ENCODE measurements at regions not wholly inside any gene's neighbourhood (a gene's known extent, or its start where the extent isn't known, plus 50 kb on each side); places are given as distances from the start of the nearest gene placed in this dataset.
"Not testable (repeated sequence)": the region's sequence is repeated elsewhere in the genome, so short reads cannot be mapped to it uniquely, and the experiment has no call there.

DNA sequence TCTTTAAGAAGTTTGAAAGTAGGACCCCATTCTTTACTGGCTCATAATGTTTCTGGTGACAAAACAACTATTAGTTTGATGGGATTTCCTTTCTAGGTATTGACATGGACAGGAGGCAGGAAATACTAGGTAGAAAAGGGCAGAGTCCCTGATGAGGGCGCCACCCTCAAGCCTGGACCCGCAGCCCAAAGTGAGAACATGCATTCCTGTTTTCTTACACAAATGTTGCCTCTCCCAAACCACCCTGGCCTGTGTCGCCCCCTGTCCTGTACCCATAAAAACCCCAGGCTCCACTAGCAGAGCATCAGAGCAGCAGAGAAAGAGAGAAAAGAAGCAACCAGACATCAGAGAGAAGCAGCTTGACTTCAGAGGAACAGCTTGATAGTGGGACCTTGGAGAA lies 1055.2 kb upstream of the POT1 start:
- DNase-seq = no peak

DNA sequence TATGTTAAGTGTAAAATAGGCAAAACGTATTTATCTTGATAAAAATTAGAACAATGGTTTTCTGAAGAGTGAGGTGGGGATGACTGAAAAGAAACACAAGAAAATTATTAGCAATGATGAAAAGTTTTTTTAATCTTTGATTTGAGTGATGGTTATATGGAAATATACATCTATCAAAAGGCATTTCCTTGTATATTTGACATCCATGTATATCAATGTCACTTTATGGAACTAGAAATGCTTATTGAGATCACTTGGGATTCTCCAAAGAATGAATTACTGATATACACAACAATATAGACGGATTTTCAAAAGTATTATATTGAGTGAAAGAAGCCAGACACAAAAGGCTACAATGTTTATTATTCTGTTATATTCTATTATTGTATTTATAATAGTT lies 1042.0 kb upstream of the POT1 start:
- DNase-seq = no peak

DNA sequence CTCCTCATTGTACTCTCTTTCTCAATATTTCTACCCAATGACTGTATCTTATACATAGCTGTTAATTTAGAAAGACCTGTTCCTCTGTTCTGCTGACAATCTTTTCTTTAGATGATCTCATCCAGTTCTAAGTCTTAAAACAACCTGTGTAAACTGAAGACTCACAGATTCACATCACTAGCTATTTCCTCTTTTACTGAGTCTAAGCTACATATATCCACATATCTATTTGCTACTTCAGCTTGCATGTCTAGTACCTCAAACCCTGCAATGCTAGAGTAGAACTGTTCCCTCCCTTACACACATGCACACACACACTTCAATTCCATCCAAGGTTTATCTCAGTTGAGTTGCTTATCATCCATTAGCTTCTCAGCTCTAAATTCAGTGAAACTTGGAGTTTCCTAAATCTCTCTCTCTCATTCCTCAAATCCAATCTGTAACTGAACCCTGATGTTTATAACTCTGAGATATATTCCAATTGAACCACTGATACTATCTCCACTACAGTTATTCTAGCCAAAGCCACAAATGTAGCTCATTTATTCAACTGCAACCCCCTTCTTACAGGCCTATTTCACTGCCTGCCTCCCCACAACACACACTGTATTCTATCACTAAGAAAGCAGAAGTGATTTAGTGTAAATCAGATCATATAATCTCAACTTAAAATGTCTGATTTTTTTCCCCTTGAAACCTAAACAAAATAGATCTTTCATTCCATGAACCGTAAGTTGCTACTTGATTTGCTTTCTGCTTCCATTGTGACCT lies 1036.8 kb upstream of the POT1 start:
- DNase-seq = no peak

DNA sequence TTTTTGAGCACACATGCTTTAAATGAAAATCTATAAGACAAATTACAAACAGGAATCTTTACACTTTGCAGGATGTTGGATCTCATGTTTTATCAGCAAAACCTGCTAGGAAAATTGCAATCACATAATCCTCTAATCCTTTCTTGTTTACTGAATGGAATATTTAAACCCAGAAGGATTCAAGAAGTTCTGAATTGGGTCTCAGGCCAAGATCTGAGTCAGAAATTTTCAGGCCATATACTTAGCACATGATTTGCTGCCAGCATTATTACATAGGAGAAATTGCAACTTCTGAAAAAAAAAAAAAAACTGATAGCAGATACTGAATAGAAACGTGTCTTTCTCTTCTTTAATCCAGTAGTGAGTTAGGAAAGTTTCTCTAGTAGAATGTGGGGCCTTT lies 1005.3 kb upstream of the POT1 start:
- no peak for DNase-seq

DNA sequence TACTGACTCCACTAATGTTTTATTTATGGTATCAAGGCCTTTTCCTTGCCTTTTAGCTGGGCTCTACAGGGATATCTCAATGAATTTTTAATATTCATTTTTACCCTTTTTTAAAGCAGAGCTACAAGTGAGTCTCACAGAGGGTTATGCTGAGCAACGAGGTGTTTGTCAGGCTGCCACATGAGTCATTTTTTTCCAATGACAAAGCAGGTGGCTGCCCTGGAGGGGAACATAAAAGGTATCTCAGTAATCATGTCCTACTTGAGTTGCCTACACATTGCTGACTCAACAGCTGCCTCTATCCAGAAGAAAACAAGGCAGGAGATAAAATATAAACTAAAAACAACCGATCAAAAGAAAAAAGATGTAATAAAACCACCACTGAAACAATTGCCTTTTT lies 1004.9 kb upstream of the POT1 start:
- no peak for DNase-seq

DNA sequence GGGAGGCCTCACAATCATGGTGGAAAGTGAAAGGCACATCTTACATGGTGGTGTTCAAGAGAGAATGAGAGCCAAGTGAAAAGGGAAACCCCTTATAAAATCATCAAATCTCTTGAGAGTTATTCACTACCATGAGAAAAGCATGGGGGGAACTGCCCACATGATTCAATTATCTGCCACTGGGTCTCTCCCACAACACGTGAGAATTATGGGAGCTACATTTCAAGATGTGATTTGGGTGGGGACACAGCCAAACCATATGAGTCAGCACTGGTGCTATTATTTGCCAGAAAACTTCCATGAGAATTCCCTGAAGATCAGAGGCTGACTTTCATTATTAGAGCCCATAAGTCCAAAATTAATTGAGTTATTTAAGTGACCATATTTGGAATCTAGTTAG lies 1001.2 kb upstream of the POT1 start:
- no peak for DNase-seq

DNA sequence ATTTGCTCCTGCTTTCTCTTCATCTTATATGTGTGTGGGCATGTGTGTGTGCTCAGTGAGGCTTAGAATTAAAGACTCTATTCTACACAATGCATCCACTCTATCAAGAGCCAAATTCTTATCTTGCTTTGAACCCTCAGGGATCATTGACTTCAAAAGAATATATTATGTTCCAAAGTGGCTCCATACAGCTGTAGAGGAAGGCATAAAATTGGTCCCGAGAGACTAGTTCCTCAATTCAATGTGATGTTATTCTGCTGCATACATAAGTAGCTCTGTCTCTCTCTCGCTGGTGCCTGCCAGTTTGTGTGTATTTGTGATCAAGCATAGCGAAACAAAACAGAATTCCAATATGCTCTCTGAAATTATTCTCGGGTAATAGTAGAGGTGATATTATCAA lies 997.9 kb upstream of the POT1 start:
- DNase-seq = no peak

DNA sequence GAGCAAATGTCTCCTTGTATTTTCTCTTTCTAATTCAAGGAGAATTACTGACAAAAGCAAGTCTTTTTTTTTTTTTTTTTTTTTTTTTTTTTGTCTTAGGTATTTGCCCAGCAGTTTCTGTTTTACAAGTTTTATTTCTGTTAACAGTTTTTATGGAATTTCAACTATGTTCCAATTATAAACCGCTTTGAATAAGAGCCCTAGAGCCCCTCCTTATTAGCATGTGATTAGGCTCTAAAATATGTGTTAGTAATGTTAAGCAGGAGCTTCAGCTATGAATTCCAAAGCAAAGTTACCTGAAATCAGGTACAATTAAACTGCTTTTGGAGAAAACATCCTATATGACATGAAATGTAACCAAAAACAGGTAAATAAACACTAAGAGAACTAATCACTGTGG lies 997.0 kb upstream of the POT1 start:
- DNase-seq = no peak

DNA sequence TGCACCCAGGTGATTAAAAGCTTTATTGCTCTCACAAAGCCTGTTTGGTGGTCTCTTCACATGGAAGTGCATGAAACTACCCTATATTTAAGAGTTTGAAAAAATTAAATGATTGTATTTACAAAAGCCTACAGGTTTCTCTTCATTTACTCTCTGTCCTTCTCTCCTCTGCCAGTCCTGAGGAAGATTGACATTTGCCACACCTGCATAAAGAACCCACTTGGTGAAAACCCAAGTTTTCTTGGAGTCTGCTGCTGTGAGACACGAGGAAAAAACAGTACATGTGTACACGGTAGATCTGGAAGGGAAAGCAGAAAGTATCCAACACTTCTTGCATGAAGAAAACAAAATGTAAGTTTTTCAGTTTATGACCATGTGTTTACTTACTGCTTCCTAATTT lies 994.4 kb upstream of the POT1 start:
- DNase-seq = no peak

DNA sequence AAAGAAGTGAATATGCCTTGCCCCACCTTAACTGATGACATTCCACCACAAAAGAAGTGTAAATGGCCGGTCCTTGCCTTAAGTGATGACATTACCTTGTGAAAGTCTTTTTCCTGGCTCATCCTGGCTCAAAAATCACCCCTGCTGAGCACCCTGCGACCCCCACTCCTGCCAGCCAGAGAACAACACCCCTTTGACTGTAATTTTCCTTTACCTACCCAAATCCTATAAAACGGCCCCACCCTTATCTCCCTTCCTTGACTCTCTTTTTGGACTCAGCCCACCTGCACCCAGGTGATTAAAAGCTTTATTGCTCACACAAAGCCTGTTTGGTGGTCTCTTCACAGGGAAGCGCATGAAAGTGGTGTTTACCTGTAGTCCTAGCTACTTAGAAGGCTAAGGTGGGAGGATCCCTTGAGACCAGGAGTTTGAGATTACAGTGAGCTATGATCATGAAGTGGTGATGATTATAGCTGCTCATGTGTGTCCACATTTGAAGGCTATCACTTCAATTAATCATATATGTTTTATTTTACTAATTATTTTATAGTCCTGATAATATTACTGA lies 985.8 kb upstream of the POT1 start:
- DNase-seq = not testable (repeated sequence)

DNA sequence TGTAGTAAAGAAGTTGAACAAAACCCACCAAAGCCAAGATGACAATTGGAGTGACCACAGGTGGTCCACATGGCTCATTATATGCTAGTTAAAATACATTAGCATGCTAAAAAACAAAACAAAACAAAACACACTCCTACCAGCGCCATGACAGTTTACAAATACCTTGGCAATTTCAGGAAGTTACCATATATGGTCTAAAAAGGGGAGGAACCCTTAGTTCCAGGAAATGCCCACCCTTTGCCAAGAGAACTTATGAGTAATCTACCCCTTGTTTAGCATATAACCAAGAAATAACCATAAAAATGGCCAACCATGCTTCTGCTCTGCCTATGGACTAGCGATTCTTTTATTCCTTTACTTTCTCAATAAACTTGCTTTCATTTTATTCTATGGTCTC lies 979.1 kb upstream of the POT1 start:
- DNase-seq = no peak

DNA sequence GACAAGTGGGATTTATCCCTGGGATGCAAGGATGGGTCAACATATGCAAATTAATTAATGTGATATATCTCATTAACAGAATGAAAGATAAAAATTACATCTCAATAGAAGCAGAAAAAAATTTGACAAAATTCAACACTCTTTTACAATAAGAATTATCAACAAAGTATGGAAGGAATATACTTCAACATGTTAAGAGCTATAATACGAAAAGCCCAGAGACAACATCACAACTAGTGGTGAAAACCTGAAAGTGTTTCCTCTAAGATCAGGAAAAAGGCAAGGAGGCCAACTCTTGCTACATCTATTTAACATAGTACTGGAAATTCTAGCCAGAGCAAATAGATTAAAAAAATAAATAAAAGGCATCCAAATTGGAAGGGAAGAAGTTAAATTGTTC lies 970.0 kb upstream of the POT1 start:
- DNase-seq = no peak

DNA sequence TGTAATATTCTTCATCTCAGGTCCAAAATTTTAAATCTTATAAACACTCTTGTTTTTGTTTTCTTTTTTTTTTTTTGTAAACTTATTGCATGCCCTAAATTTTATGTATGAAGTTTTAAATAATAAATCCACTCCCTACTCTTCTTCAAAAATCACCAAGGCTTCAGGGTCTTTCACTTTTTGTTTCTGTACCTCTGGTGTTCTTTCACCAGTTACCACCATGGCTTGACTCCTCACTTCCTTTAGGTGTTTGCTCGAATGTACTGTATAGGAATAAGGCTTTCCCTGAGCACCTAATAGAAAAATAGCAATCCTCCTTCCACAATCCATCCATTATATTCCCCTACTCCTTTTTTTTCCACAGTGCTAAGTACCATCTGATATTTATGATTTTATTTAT lies 962.8 kb upstream of the POT1 start:
- DNase-seq = no peak

DNA sequence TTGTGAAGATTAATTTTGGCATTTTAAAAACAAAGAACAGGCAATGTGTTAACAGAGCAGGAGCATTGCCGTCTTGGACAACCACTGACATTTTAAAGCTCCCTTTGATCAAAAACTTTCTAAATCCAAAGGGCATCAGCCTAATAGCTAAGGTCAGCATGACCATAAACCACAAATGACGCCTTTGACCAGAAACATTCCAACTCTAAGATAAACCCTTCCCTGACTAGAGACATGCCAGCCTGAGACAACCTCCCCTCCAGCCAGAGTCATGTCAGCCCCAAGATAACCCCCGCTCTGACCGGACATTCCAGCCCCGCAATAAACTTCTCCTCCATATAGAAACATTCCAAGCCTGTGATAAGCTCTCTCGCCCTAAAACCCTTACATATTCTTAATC lies 949.4 kb upstream of the POT1 start:
- no peak for DNase-seq

DNA sequence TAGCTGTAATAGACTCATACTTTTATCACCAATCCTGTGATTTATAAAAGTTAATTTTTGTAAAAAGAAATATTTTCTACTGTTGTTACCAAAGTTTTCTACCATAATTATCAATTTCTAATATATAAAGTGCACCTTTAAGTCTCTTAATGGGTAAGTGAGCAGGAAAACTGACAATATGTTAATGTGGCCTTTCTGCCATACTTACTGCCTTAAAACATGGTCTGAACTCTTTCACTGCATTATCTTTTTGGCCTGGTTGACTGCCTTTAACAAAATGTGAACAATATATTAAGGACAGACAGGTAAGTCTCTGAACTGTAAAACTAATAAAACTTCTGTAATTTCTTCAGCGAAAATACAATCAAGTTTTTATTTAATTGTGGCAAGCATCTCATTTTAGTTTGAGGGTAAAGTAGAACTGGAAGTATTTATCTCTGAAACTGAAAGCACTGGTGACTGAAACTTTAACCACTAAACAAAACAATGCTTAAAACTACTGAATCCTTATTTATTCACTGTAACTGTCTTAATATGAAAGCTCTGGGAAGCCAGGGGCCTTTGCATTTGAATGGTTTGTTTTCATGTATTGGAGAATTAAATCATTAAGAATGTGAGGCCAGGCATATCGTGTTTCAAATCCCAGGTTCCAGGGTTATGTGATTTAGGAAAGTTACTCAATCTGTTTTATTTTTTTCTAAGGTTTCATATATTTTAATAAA lies 948.8 kb upstream of the POT1 start:
- no peak for DNase-seq

DNA sequence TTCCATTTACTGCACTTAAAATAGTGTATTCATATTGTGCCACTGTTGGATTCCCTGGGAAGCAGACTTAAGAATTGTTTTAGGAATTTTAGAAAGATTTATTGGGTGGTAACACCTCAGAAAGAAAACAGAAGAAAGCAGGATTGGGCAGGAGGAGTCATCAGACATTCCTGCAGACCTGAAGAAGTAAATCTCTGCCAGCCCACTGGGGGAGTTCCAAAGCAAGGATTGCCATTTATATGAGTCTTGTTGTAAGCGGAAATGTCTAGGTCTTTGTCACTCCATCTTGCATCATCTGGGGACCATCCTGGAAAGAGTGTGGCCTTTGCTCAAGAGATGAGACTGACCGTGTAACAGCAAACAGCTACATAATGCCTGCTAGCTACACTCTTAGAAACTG lies 947.6 kb upstream of the POT1 start:
- DNase-seq = no peak

DNA sequence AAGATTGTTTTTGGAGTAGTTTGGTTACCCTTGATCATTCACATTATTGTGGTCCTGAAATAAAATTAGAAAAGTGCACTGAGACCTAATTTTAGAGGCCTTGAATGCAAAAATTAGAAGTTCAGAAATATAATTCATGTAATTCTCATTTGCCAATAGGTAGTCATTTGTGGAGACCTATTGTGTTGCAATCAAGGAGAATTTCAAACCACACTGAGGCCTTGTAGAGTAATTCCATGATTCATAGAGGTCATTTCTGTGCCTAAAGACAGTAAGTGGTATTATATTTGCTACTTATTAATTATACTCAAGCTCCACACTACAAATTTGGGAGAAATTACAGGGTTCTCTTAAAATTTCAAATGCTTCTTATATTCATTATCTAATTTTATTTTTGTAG lies 946.8 kb upstream of the POT1 start:
- DNase-seq = no peak

DNA sequence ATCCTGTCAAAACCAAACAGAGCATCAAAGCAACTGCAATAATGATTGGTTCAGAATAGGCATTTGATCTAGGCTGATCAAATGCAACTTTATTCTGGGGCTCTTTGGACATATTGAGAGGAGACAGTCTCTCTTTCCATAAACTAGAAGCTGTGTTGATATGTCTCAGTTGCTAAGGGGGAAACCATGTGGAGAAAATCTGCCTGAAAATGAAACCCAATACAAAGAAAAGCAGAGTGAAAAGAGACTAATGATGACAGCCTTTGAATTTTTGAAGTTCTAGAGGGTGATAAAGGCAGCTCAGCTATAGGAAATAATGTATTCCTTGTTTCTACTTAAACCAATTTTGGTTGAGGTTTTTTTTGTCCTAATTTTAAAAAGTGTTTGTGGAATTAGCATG lies 941.8 kb upstream of the POT1 start:
- DNase-seq = no peak

DNA sequence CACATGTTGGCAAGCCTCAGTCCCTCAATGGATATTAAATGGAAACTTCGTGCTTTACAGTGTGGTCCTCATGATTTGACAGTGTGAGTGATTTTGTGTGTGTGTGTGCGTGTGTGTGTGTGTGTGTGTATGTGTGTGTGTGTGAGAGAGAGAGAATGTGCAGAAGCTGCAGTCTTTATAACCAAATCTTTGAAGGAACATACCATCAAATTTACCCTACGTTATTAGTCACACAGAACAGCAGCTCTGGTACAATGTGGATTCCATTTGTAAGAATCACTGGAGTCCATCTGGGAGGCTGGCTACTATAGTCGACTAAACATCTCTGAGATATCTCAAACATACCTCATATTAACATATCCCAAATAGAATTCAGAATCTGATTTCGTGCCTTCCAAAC lies 928.0 kb upstream of the POT1 start:
- no peak for DNase-seq

DNA sequence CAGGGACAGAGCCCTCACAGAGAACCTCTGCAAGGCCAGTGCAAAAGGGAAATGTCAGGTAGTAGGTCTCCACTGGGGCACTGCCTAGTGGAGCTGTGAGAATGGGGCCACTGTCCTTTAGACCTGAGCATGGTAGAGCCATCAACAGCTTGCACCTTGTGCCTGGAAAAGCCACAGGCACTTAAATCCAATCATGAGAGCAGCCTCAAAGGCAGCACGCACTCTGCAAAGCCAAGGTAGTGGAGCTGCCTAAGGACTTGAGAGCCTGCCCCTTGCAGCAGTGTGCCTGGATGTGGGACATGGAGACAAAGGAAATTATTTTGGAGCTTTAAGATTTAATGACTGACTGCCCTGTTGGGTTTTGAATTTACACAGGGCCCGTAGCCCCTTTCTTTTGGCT lies 918.5 kb upstream of the POT1 start:
- DNase-seq = no peak

DNA sequence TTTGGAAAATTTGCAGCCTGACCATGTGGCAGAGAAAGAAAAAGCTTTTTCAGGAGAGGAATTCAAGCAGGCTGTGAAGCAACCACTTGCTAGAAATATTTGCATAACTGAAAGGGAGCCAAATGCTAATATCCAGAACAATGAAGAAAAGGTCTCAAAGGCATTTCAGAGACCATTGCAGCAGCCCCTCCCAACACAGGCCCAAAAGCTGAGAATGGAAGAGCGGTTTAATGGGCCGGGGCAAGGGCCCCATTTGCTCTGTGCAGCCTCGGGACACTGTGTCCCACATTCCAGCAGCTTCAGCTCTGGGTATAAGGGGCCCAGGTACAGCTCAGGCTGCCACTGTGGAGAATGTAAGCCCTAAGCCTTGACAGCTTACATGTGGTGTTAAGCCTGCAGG lies 918.1 kb upstream of the POT1 start:
- no peak for DNase-seq

DNA sequence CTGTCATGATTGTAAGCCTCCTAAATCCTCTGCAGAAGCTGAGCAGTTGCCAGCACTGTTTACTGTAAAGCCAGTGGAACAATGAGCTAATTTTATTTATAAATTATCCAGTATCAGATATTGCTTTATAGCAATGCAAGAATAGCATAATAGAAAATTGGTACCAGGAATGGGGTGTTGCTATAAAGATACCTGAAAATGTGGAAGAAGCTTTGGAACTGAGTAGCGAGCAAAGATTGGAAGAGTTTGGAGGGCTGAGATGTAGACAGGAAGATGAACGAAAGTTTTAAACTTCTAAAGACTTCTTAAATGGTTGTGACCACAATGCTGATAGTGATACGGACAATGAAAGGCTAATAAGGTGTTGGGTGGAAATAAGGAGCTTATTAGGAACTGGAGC lies 917.4 kb upstream of the POT1 start:
- no peak for DNase-seq

DNA sequence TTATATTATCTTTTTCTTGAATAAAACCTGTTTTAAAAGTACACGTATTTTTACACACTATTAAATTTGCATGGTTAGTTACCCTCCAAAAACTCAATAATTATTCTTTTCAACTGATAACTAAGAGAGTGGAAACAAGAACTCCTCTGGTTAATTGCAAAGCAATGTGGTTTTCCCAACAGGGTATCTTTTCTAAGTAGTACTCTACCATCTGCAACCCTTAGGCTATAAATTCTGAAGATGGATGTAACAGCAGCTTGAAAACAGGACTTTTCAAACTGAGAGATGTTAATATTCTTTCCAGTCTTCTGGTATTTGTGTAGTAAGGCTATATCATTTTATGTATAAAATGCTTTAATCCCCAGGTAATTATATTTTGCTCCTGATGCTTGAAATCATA lies 916.1 kb upstream of the POT1 start:
- no peak for DNase-seq

DNA sequence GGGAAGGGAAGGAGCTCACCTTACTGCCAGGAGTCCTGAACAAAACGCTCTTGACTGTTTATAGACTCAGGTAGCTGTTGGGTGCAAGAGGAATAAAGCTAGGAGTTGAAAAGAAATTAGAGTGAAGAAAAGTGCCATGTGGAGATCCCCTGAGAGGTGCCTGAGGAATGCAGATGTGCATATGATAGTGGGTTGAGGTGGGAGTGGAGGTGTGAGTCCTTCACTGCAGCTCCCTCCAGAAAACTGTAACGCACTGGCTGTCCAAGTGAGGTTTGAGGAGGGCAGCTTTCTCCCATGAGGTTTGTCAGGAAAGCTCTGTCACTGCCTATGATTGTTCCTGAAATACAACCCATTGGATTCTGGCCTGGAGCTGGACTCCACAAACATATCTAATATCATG lies 904.8 kb upstream of the POT1 start:
- DNase-seq = no peak

DNA sequence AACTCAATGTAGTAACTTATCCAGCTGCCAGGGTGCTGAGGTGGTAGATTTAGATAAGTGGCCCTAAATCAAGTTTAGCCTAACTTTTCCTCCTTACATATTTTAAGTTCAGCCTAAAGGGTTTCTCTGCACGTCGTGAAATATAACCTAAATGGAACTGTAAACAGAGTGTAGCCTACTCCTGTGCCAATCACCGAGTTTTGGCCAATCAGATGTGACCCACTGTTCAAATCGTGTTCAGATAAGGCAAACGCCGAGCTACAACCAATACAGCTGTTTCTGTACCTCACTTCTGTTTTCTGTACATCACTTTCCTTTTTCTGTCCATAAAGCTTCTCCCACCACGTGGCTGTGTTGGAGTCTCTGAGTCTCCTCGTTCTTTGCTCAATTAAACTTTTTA lies 904.2 kb upstream of the POT1 start:
- DNase-seq = no peak

Measured in NCI-H1930 (cell line).